ENCODE measurements at regions not wholly inside any gene's neighbourhood (a gene's known extent, or its start where the extent isn't known, plus 50 kb on each side); places are given as distances from the start of the nearest gene placed in this dataset.
A peak's percentile ranks its signal among the peaks of the same experiment; 100 is the strongest.

- peaks cover 18 to 22% (median 21%) of the 10 kb centered on the region in 3 donors for H3K27me3 Mint-ChIP-seq
- H3K27ac Mint-ChIP-seq, result peak overlapping the region in 1 of 6 donors; percentile 5
- H3K36me3 Mint-ChIP-seq, result no peaks in the 10 kb centered on the region
- peaks cover 0 to 2% (median 0%) of the 10 kb centered on the region in 7 donors for H3K9me3 Mint-ChIP-seq
- H3K4me1 Mint-ChIP-seq, result no peaks in the 10 kb centered on the region
- DNase-seq, result no peak
- no peak overlapping the region for H3K4me3 Mint-ChIP-seq
- no peak for ATAC-seq (ENCODE audit: low read depth in 2 of 2)
Observed at GRCh38 chr18:24837066-24837465, 376.6 kb downstream of the HRH4 start.

GRCh38 chr18:24840051-24840450 is 379.6 kb downstream of the HRH4 start:
- Mint-ChIP-seq H3K4me3 (no peak overlapping the region), H3K27ac (no peak overlapping the region), H3K36me3 (no peaks in the 10 kb centered on the region), H3K9me3 (peaks cover 0 to 2% (median 0%) of the 10 kb centered on the region in 7 donors), H3K27me3 (peaks cover 3 to 16% (median 7%) of the 10 kb centered on the region in 3 donors), H3K4me1 (no peaks in the 10 kb centered on the region)
- no peak for DNase-seq
- no peak for ATAC-seq (ENCODE audit: low read depth in 2 of 2)

DNA sequence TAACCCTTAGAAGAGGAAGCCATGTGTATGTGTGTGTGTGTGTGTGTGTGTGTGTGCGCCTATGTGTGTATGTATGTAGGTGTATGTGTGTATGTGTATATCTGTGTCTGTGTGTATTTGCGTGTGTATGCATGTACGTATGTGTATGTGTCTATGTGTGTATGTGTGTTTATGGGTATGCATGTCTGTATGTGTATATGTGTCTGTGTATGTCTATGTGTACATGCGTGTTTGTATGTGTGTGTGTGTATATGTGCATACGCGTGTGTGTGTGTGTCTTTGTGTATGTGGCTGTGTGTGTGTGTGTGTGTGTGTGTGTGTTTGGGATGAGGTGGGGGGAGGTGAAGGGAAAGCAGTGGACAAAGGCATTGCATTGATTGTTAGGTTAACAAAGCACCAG is 380.2 kb downstream of the HRH4 start:
- ATAC-seq (ENCODE audit: low read depth in 2 of 2), result no peak
- no peak for DNase-seq
- no peak overlapping the region for H3K27ac Mint-ChIP-seq
- H3K9me3 Mint-ChIP-seq, result peaks cover 0 to 2% (median 0%) of the 10 kb centered on the region in 7 donors
- H3K36me3 Mint-ChIP-seq, result no peaks in the 10 kb centered on the region
- peaks cover 0 to 11% (median 3%) of the 10 kb centered on the region in 3 donors for H3K27me3 Mint-ChIP-seq
- H3K4me1 Mint-ChIP-seq, result peaks cover 0 to 2% (median 0%) of the 10 kb centered on the region in 3 donors
- no peak overlapping the region for H3K4me3 Mint-ChIP-seq

GRCh38 chr18:24841536-24841935 is 381.1 kb downstream of the HRH4 start:
- Mint-ChIP-seq H3K27ac (peak overlapping the region in 1 of 6 donors; percentile 12), H3K27me3 (peaks cover 0 to 7% (median 3%) of the 10 kb centered on the region in 3 donors), H3K36me3 (no peaks in the 10 kb centered on the region), H3K4me1 (peaks cover 0 to 11% (median 6%) of the 10 kb centered on the region in 3 donors), H3K4me3 (no peak overlapping the region), H3K9me3 (peaks cover 0 to 2% (median 0%) of the 10 kb centered on the region in 7 donors)
- no peak for ATAC-seq (ENCODE audit: low read depth in 2 of 2)
- DNase-seq, result no peak

GRCh38 chr18:24843123-24843522 is 382.7 kb downstream of the HRH4 start:
- H3K27ac Mint-ChIP-seq, result no peak overlapping the region
- ATAC-seq (ENCODE audit: low read depth in 2 of 2) (no peak), DNase-seq (no peak)
- no peak overlapping the region for H3K4me3 Mint-ChIP-seq
- H3K4me1 Mint-ChIP-seq, result peaks cover 0 to 13% (median 7%) of the 10 kb centered on the region in 3 donors
- peaks cover 0 to 2% (median 0%) of the 10 kb centered on the region in 7 donors for H3K9me3 Mint-ChIP-seq
- H3K36me3 Mint-ChIP-seq, result no peaks in the 10 kb centered on the region
- H3K27me3 Mint-ChIP-seq, result peaks cover 0 to 7% (median 0%) of the 10 kb centered on the region in 3 donors

- peak; percentile 32 to 63 for ATAC-seq (ENCODE audit: low read depth in 2 of 2)
- DNase-seq, result peak; percentile 16
- Mint-ChIP-seq H3K27ac (peak overlapping the region in 2 of 6 donors; percentile 23 to 93), H3K9me3 (peaks cover 0 to 4% (median 0%) of the 10 kb centered on the region in 7 donors), H3K36me3 (no peaks in the 10 kb centered on the region), H3K4me1 (peaks cover 0 to 13% (median 7%) of the 10 kb centered on the region in 3 donors), H3K27me3 (peaks cover 0 to 23% (median 20%) of the 10 kb centered on the region in 3 donors), H3K4me3 (peak overlapping the region in 1 of 8 donors; percentile 16)
Observed at GRCh38 chr18:24846138-24846537, 385.7 kb downstream of the HRH4 start.

DNA sequence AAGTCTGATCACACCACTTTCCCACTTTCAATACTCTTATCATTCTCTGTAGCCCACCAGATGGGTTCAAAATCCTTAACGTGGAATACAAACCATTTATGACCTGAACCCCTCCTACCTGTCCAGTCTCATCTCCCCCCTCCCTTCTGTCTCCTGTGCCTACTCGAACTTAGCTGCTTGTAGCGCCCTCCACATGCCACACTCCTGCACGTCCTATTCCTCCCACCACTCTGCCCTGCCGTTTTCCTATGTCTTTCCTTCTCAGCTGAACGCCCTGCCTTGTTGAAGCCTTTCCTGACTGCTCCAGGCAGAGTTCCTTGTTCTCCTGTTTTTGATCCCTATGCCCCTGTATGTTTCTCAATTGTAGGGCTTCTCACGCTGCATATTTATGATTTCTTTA is 390.1 kb downstream of the HRH4 start:
- no peak for DNase-seq
- ATAC-seq (ENCODE audit: low read depth in 2 of 2), result no peak
- Mint-ChIP-seq H3K4me1 (peaks cover 0 to 11% (median 7%) of the 10 kb centered on the region in 3 donors), H3K27me3 (peaks cover 10 to 41% (median 20%) of the 10 kb centered on the region in 3 donors), H3K9me3 (peaks cover 0 to 4% (median 0%) of the 10 kb centered on the region in 7 donors), H3K36me3 (no peaks in the 10 kb centered on the region), H3K4me3 (no peak overlapping the region), H3K27ac (peak overlapping the region in 1 of 6 donors; percentile 83)

DNA sequence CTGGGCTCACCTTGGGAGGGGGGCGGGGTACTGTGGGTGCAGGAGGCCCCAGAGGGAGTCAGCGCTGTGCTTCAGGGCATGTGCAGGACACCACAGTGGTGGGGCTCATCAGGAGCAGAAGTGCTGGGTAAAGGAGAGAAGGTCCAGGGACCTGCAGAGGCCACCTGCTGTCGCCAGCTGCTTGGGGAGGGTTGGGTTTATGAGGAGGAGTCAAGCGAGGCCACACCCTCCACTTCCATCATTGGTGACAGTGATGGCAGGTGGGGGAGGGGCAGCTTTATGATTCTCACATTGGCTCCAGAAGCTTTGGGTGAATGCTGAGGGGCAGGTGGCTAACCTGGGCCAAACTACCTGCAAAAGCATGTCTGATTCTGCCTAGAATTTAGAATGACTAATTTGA is 392.6 kb downstream of the HRH4 start:
- peaks cover 10 to 64% (median 43%) of the 10 kb centered on the region in 3 donors for H3K27me3 Mint-ChIP-seq
- H3K4me3 Mint-ChIP-seq, result no peak overlapping the region
- DNase-seq (no peak), ATAC-seq (ENCODE audit: low read depth in 2 of 2) (no peak)
- no peaks in the 10 kb centered on the region for H3K4me1 Mint-ChIP-seq
- H3K9me3 Mint-ChIP-seq, result peaks cover 0 to 4% (median 0%) of the 10 kb centered on the region in 7 donors
- no peaks in the 10 kb centered on the region for H3K36me3 Mint-ChIP-seq
- H3K27ac Mint-ChIP-seq, result no peak overlapping the region

- H3K4me3 Mint-ChIP-seq, result no peak overlapping the region
- H3K36me3 Mint-ChIP-seq, result no peaks in the 10 kb centered on the region
- DNase-seq, result no peak
- H3K9me3 Mint-ChIP-seq, result no peaks in the 10 kb centered on the region
- H3K27ac Mint-ChIP-seq, result no peak overlapping the region
- H3K4me1 Mint-ChIP-seq, result no peaks in the 10 kb centered on the region
- no peak for ATAC-seq (ENCODE audit: low read depth in 2 of 2)
- peaks cover 0 to 30% (median 18%) of the 10 kb centered on the region in 3 donors for H3K27me3 Mint-ChIP-seq
Observed at GRCh38 chr18:24860978-24861680, 400.7 kb downstream of the HRH4 start.

DNA sequence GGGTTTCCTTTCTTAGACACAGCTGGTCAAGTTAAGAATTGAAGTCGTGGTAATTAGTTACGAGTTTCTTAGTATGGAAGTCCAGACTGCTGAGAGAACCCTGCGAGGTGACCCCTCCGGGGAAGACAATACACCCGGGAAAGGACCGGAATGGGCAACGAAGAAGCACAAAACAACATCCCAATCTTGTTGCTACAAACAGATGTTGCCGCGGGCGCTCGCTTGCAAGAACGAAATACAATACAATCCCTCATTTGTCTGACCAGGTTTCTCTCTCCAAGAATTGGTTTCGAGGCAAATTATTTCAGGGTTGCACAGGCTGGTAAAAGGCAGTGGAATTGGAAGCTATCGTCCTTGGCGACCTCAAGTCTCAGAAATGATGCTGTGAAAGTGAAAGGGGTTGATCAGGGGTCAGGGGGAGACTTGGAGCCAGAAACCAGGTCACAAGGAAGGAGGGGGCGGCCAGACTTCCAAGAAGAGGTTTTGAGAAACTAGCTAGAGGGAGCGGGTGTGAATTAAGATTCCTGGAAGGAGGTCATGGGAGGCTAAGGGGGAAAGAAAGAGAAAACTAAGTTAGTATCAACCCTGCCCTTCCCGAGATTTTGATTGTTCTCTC is 401.9 kb downstream of the HRH4 start:
- H3K4me3 Mint-ChIP-seq, result no peak overlapping the region
- peaks cover 1 to 19% (median 10%) of the 10 kb centered on the region in 3 donors for H3K27me3 Mint-ChIP-seq
- H3K27ac Mint-ChIP-seq, result peak overlapping the region in 1 of 6 donors; percentile 10
- DNase-seq (no peak), ATAC-seq (ENCODE audit: low read depth in 2 of 2) (no peak)
- H3K36me3 Mint-ChIP-seq, result no peaks in the 10 kb centered on the region
- no peaks in the 10 kb centered on the region for H3K9me3 Mint-ChIP-seq
- no peaks in the 10 kb centered on the region for H3K4me1 Mint-ChIP-seq

- DNase-seq (no peak), ATAC-seq (ENCODE audit: low read depth in 2 of 2) (no peak)
- H3K27ac Mint-ChIP-seq, result no peak overlapping the region
- no peaks in the 10 kb centered on the region for H3K4me1 Mint-ChIP-seq
- peaks cover 11 to 29% (median 16%) of the 10 kb centered on the region in 3 donors for H3K27me3 Mint-ChIP-seq
- H3K9me3 Mint-ChIP-seq, result no peaks in the 10 kb centered on the region
- no peak overlapping the region for H3K4me3 Mint-ChIP-seq
- no peaks in the 10 kb centered on the region for H3K36me3 Mint-ChIP-seq
Observed at GRCh38 chr18:24868311-24868710, 407.9 kb downstream of the HRH4 start.

GRCh38 chr18:24868760-24869237 is 408.4 kb downstream of the HRH4 start:
- Mint-ChIP-seq H3K4me1 (no peaks in the 10 kb centered on the region), H3K36me3 (no peaks in the 10 kb centered on the region), H3K4me3 (no peak overlapping the region), H3K27me3 (peaks cover 16 to 33% (median 21%) of the 10 kb centered on the region in 3 donors), H3K9me3 (no peaks in the 10 kb centered on the region), H3K27ac (no peak overlapping the region)
- DNase-seq (no peak), ATAC-seq (ENCODE audit: low read depth in 2 of 2) (no peak)

GRCh38 chr18:24869285-24869684 is 408.8 kb downstream of the HRH4 start:
- ATAC-seq (ENCODE audit: low read depth in 2 of 2) (no peak), DNase-seq (no peak)
- H3K9me3 Mint-ChIP-seq, result no peaks in the 10 kb centered on the region
- H3K4me3 Mint-ChIP-seq, result no peak overlapping the region
- H3K4me1 Mint-ChIP-seq, result no peaks in the 10 kb centered on the region
- no peaks in the 10 kb centered on the region for H3K36me3 Mint-ChIP-seq
- peaks cover 19 to 38% (median 25%) of the 10 kb centered on the region in 3 donors for H3K27me3 Mint-ChIP-seq
- no peak overlapping the region for H3K27ac Mint-ChIP-seq

DNA sequence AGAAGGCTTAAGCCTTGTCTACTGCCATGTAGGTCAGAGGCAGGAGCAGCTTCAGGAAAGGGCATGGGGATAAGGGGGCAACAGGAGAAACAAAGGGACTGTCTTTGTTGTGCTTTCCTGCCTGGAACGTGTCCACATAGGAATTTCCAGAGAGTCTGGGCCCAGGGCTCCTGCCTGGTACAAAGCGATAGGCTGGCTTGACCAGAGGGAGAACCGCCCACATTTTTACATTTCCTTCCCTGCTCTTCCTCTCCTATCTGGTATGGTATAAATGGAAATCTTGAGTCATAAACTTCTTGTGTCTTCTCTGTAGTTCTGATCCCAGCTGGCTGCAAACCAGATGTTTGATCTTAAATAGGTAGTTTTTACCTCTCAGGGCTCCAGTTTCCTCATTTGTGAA is 414.8 kb downstream of the HRH4 start:
- H3K27me3 Mint-ChIP-seq, result peaks cover 13 to 35% (median 34%) of the 10 kb centered on the region in 3 donors
- ATAC-seq (ENCODE audit: low read depth in 2 of 2) (no peak), DNase-seq (no peak)
- no peak overlapping the region for H3K27ac Mint-ChIP-seq
- no peak overlapping the region for H3K4me3 Mint-ChIP-seq
- peaks cover 0 to 2% (median 0%) of the 10 kb centered on the region in 7 donors for H3K9me3 Mint-ChIP-seq
- peaks cover 0 to 3% of the 10 kb centered on the region in 2 donors for H3K36me3 Mint-ChIP-seq
- peaks cover 0 to 7% (median 7%) of the 10 kb centered on the region in 3 donors for H3K4me1 Mint-ChIP-seq
